Mesendoderm (in vitro differentiated cells): ENCODE measurements at regions not wholly inside any gene's neighbourhood (a gene's known extent, or its start where the extent isn't known, plus 50 kb on each side); places are given as distances from the start of the nearest gene placed in this dataset.
"Not testable (repeated sequence)": the region's sequence is repeated elsewhere in the genome, so short reads cannot be mapped to it uniquely, and the experiment has no call there.

Experiments
- DNase-seq: peaks from one replicate; pipeline ENCODE4 v3.0.0; 2013
- H2AK5ac ChIP-seq: 2 replicates; pipeline ENCODE4 v1.6.1; 2013; ENCODE audit warnings: low read length, inconsistent platforms
- H2BK120ac ChIP-seq: 2 replicates; pipeline ENCODE4 v1.6.1; 2013; ENCODE audit warnings: low read depth, mild to moderate bottlenecking, low read length, moderate library complexity, mixed read lengths
- H2BK15ac ChIP-seq: replicated peaks from 2 replicates; pipeline ENCODE4 v1.6.1; 2013; ENCODE audit warnings: low read depth, mild to moderate bottlenecking, moderate library complexity
- H2BK5ac ChIP-seq: 2 replicates; pipeline ENCODE4 v1.6.1; 2013; ENCODE audit warnings: low read length, inconsistent platforms
- H3K18ac ChIP-seq: 2 replicates; pipeline ENCODE4 v1.6.1; 2013; ENCODE audit warnings: mild to moderate bottlenecking, low read length, mixed read lengths
- H3K23ac ChIP-seq: one replicate; pipeline ENCODE4 v1.6.1; 2013; ENCODE audit warnings: low read length
- H3K27ac ChIP-seq: 2 replicates; pipeline ENCODE4 v1.5.1; 2013; ENCODE audit warnings: low read depth, mild to moderate bottlenecking, inconsistent platforms, low read length, moderate library complexity
- H3K27me3 ChIP-seq: 2 replicates; pipeline ENCODE4 v1.6.1; 2013; ENCODE audit warnings: low read length, control low read depth, mild to moderate bottlenecking, inconsistent platforms; ENCODE audit not compliant: insufficient read depth, poor library complexity
- H3K36me3 ChIP-seq: 2 replicates; pipeline ENCODE4 v1.6.1; 2013; ENCODE audit warnings: low read length, inconsistent platforms; ENCODE audit not compliant: control insufficient read depth, insufficient read depth
- H3K4ac ChIP-seq: one replicate; pipeline ENCODE4 v1.6.1; 2013; ENCODE audit warnings: low read depth, mild to moderate bottlenecking, low read length, moderate library complexity
- H3K4me1 ChIP-seq: 2 replicates; pipeline ENCODE4 v1.6.1; 2013; ENCODE audit warnings: low read depth, low read length, inconsistent platforms; ENCODE audit not compliant: control insufficient read depth
- H3K4me2 ChIP-seq: 2 replicates; pipeline ENCODE4 v1.6.1; 2013; ENCODE audit warnings: low read length
- H3K4me3 ChIP-seq: 2 replicates; pipeline ENCODE4 v1.5.1; 2013; ENCODE audit warnings: mild to moderate bottlenecking, low read length
- H3K56ac ChIP-seq: one replicate; pipeline ENCODE4 v1.6.1; 2013; ENCODE audit warnings: low read length
- H3K79me1 ChIP-seq: 2 replicates; pipeline ENCODE4 v1.6.1; 2013; ENCODE audit warnings: low read length, inconsistent platforms
- H3K79me2 ChIP-seq: 2 replicates; pipeline ENCODE4 v1.6.1; 2013; ENCODE audit warnings: mild to moderate bottlenecking, low read length; ENCODE audit not compliant: control insufficient read depth, insufficient read depth
- H3K9ac ChIP-seq: 2 replicates; pipeline ENCODE4 v1.6.1; 2013; ENCODE audit warnings: low read length, inconsistent platforms
- H4K5ac ChIP-seq: one replicate; pipeline ENCODE4 v1.6.1; 2013; ENCODE audit warnings: low read length
- H4K8ac ChIP-seq: one replicate; pipeline ENCODE4 v1.6.1; 2013; ENCODE audit warnings: low read depth, mild to moderate bottlenecking, control low read depth, low read length, moderate library complexity
- WGBS: extraction: QIAGEN DNeasy Blood & Tissue Kit; methylation state at CpG from one replicate; pipeline ENCODE4 v1.1.7; 2013; ENCODE audit warnings: low lambda C conversion rate, missing lambda C conversion rate; ENCODE audit not compliant: insufficient coverage; ENCODE audit errors: extremely low coverage; 5-methylcytosine and 5-hydroxymethylcytosine counted together

- H3K56ac ChIP-seq, H3K27ac ChIP-seq, H3K23ac ChIP-seq, H4K8ac ChIP-seq, H3K27me3 ChIP-seq, H2BK120ac ChIP-seq, H4K5ac ChIP-seq, H3K4ac ChIP-seq, H2BK15ac ChIP-seq, H3K4me2 ChIP-seq, H2BK5ac ChIP-seq, H3K4me1 ChIP-seq, H3K9ac ChIP-seq, H3K79me1 ChIP-seq, H3K4me3 ChIP-seq, H3K36me3 ChIP-seq, H3K79me2 ChIP-seq, H2AK5ac ChIP-seq, H3K18ac ChIP-seq: not testable (repeated sequence)
- WGBS: no CpG with 5 or more reads among the region's 7 CpGs
- peak; percentile 2 for DNase-seq
These were observed 54.1 kb upstream of the NBPF9 start for GRCh38 chr1:149157409-149157808.

DNA sequence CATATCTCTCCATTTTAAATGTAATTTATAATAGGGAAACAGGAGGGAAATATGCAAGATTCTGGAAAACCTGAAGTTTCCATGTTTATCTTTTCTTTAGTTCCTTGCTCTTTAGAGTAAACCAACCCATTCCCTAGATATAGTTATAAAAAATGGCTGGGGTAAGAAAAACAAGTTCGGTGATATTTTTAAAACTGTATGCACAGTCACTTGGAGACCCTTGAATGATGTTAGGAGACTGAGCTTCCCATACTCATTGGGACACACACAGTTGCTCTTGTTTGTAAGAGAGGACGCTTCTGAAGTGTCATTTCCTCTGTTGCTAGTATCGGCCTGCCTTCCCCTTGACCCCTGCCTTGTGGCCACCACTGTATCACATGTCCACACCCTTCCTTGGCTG lies 55.0 kb upstream of the NBPF9 start:
- not testable (repeated sequence) for H3K4me1 ChIP-seq, H3K4ac ChIP-seq, H2BK5ac ChIP-seq, H3K4me3 ChIP-seq, H4K8ac ChIP-seq, DNase-seq, H3K27me3 ChIP-seq, H3K79me2 ChIP-seq, H3K18ac ChIP-seq, H2AK5ac ChIP-seq, H2BK15ac ChIP-seq, H3K9ac ChIP-seq, H2BK120ac ChIP-seq, H3K27ac ChIP-seq, H4K5ac ChIP-seq, H3K4me2 ChIP-seq, H3K79me1 ChIP-seq, H3K56ac ChIP-seq, H3K23ac ChIP-seq, H3K36me3 ChIP-seq
- no CpG with 5 or more reads among the region's 3 CpGs for WGBS

DNA sequence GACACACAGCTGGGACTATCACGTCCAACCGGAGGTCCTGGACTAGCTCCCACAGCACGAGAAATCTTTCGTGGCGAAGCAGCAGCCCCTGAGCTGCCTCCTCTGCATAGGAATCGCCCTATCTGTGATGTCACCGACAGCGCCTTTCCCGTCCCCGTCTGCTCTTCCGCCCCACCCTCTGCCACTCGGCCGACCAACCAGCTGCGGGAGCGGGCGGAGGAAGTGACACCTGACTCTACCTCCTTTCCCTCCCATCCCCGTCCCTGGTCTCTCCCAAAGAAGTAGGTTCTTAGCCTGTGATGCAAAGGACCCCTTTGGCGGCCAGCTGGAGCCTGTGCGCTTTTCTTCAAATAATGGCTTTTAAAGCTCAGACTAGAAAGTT lies 59.7 kb upstream of the NBPF9 start:
- not testable (repeated sequence) for H3K79me1 ChIP-seq, H3K4ac ChIP-seq, H4K8ac ChIP-seq, H2BK120ac ChIP-seq, DNase-seq, H2BK5ac ChIP-seq, H3K56ac ChIP-seq, H3K27me3 ChIP-seq, H2BK15ac ChIP-seq, H3K4me2 ChIP-seq, H4K5ac ChIP-seq, H3K27ac ChIP-seq, H3K36me3 ChIP-seq, H3K23ac ChIP-seq, H3K4me3 ChIP-seq, H3K4me1 ChIP-seq, H2AK5ac ChIP-seq, H3K9ac ChIP-seq, H3K18ac ChIP-seq, H3K79me2 ChIP-seq
- no CpG with 5 or more reads among the region's 19 CpGs for WGBS

- WGBS: no CpG with 5 or more reads among the region's 7 CpGs
- not testable (repeated sequence) for H3K56ac ChIP-seq, H3K9ac ChIP-seq, H3K27ac ChIP-seq, H3K36me3 ChIP-seq, H3K79me2 ChIP-seq, H2BK15ac ChIP-seq, H3K27me3 ChIP-seq, H3K4me2 ChIP-seq, H2AK5ac ChIP-seq, H4K8ac ChIP-seq, H3K4ac ChIP-seq, H3K23ac ChIP-seq, H2BK5ac ChIP-seq, DNase-seq, H3K4me1 ChIP-seq, H3K4me3 ChIP-seq, H2BK120ac ChIP-seq, H3K18ac ChIP-seq, H4K5ac ChIP-seq, H3K79me1 ChIP-seq
These were observed 71.4 kb upstream of the NBPF9 start for GRCh38 chr1:149174765-149175164.

DNA sequence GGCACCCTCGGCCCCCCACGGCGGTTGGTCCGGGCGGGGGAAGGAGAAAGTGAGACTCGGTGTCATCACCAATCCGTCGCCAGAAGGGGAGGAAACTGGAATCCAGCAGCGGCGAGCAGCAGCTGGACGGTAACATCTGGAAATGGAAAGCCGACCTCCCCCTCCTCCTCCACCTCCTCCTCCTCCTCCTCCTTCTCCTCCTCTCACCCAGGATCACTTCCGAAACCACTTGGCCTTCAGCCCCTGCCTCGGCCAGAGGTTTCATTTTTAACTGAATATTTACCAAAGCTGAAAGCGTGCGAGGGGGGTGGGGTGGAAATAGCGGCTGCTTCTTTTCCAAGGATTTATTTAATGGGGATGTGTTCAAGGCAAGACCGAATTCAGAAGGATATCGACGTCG lies 72.5 kb upstream of the NBPF9 start:
- not testable (repeated sequence) for H3K4me2 ChIP-seq, H3K79me2 ChIP-seq, H3K18ac ChIP-seq, DNase-seq, H3K23ac ChIP-seq, H3K4ac ChIP-seq, H3K4me3 ChIP-seq, H2BK15ac ChIP-seq, H3K4me1 ChIP-seq, H2BK120ac ChIP-seq, H4K8ac ChIP-seq, H3K9ac ChIP-seq, H3K36me3 ChIP-seq, H3K56ac ChIP-seq, H2AK5ac ChIP-seq, H4K5ac ChIP-seq, H2BK5ac ChIP-seq, H3K79me1 ChIP-seq, H3K27ac ChIP-seq, H3K27me3 ChIP-seq
- no CpG with 5 or more reads among the region's 21 CpGs for whole genome bisulfite sequencing

- H3K9ac ChIP-seq, H3K4me1 ChIP-seq, H3K4me3 ChIP-seq, H2AK5ac ChIP-seq, H2BK5ac ChIP-seq, H4K5ac ChIP-seq, H3K23ac ChIP-seq, H2BK120ac ChIP-seq, H3K4ac ChIP-seq, H3K27me3 ChIP-seq, H3K18ac ChIP-seq, H3K79me2 ChIP-seq, H3K36me3 ChIP-seq, H3K4me2 ChIP-seq, H2BK15ac ChIP-seq, H3K79me1 ChIP-seq, H4K8ac ChIP-seq: not testable (repeated sequence)
- H3K27ac ChIP-seq: peak overlapping the region; percentile 83
- no CpG with 5 or more reads among the region's 68 CpGs for WGBS
- peak overlapping the region; percentile 60 for H3K56ac ChIP-seq
- DNase-seq: peak; percentile 76
These were observed 73.3 kb upstream of the NBPF9 start for GRCh38 chr1:149176453-149177316.
